CD4-positive, alpha-beta T cell treated with Interleukin-17A for 4 hours (primary cell): ENCODE measurements at regions not wholly inside any gene's neighbourhood (a gene's known extent, or its start where the extent isn't known, plus 50 kb on each side); places are given as distances from the start of the nearest gene placed in this dataset.
"Not testable (repeated sequence)": the region's sequence is repeated elsewhere in the genome, so short reads cannot be mapped to it uniquely, and the experiment has no call there.

Experiments
- DNase-seq: peaks from one replicate; pipeline ENCODE4 v3.0.0-alpha.2; 2020; ENCODE audit warnings: mixed read lengths

- DNase-seq: no peak
Observed at GRCh38 chr14:86852530-86852929, 1140.5 kb downstream of the GALC start.

- no peak for DNase-seq
Observed at GRCh38 chr14:86847140-86847539, 1145.8 kb downstream of the GALC start.

DNA sequence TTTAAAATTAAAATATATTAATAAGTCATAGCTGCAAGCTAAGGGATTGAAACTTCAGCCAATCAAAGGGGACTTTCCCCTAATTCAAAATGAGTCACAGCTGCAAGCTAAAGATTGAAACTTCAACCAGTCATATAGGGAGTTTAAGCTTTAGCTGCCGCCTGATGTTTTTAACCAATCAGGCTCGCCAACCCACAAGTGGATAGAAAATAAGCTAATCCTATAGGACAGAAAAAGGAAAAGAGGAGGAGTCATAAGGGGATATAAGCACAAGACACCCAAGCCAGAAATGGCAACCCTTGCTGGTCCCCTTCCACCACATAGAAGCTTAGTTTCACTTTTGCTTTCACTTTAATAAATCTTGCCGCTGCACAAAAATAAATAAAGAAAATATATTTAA is 1154.6 kb downstream of the GALC start:
- DNase-seq: no peak

- no peak for DNase-seq
Observed at GRCh38 chr14:86826661-86827060, 1166.3 kb downstream of the GALC start.

GRCh38 chr14:86824167-86824566 is 1168.8 kb downstream of the GALC start:
- no peak for DNase-seq

GRCh38 chr14:86823581-86823980 is 1169.4 kb downstream of the GALC start:
- no peak for DNase-seq

- no peak for DNase-seq
Observed at GRCh38 chr14:86815341-86815740, 1177.6 kb downstream of the GALC start.

- no peak for DNase-seq
Observed at GRCh38 chr14:86802726-86803125, 1190.3 kb downstream of the GALC start.

GRCh38 chr14:86799244-86799647 is 1193.7 kb downstream of the GALC start:
- no peak for DNase-seq

GRCh38 chr14:86798330-86798729 is 1194.7 kb downstream of the GALC start:
- DNase-seq: no peak

DNA sequence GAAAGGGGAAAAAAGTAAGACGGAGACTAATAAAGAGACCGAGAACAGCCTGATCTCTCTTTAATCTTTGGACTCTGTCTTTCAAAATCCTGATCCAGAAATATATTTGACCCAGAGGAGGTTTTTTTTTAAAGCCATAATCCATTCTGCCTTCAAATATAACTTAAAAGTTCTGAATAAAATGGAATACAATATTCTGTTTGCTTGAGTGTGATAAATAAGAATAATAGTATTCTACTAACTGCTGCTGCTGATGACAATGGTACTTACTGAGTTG is 1196.0 kb downstream of the GALC start:
- no peak for DNase-seq

GRCh38 chr14:86796221-86797074 is 1196.5 kb downstream of the GALC start:
- no peak for DNase-seq

DNA sequence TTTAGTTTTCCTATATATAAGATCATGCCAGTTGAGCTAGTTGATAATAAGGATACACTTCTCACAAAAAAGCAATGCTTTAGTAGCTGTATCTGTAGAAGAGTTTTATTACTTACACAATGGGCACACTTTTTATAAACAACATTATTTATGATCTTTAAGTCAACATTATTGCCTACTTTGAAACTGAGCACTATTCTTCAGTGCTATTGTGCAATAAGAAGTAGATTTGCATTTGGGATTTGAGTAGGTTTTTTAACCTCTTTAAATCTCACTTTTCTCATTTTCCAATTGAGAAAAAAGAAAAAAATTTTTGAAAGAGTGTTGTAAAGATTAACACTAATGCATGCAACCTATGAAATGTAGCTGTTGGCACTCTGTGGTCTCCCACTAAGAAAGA is 1198.3 kb downstream of the GALC start:
- DNase-seq: no peak

DNA sequence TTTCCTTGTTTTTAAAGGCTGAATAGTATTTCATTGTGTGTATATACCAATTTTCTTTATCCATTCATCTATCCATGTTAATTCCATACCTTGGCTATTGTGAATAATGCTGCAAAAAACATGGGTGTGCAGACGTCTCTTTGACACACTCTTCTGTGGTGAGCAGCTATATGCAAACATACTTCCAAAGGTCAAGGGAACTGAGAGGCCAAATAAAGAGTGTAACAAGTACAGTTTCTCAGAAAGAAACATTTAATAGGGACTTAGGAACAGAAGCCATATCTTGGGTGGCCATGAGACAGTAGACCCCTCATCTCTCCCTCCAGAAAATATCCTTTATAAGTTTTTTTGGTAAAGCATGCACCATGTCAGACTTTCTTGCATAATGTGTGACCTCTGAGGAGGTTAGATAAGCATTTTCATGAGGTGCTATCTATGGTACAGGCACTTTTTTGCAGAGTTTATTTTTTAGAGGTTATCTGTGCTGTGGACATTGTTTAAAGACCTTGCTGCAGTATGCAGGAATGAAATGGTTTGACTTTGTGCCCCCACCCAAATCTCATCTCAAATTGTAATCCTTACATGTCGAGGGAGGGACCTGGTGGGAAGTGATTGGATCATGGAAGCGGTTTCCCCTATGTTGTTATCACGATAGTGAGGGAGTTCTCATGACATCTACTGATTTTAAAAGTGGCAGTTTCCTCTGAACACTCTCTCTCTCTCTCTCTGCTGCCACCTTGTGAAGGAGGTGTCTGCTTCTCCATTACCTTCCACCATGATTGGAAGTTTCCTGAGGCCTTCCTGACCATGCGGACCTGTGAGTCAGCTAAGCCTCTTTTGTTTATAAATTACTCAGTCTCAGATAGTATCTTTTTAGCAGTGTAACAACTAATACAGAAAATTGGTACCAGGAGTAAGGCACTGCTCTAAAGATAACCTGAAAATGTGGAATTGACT is 1202.3 kb downstream of the GALC start:
- DNase-seq: no peak

- DNase-seq: no peak
Observed at GRCh38 chr14:86788224-86788623, 1204.8 kb downstream of the GALC start.

GRCh38 chr14:86787717-86788116 is 1205.3 kb downstream of the GALC start:
- no peak for DNase-seq

DNA sequence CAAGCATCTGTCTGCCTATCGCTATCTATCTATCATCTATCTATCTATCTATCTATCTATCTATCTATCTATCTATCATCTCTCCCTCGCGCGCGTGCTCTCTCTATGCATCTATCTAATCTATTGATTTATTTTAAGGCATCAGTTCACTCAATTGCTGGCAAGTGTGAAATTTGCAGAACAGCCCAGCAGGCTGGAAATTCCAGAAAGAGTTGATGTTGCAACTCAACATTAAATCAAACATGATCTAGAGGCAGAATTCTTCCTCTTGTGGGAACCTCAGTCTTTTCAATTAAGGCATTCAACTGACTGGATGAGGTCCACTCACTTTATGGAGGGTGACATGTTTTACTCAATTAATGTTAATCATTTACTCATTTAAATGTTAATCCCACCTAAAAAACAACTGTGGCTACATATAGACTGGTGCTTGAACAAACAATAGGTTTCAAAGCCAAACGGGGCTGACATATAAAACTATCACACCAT is 1210.8 kb downstream of the GALC start:
- no peak for DNase-seq

- DNase-seq: no peak
Observed at GRCh38 chr14:86780876-86781510, 1212.0 kb downstream of the GALC start.

DNA sequence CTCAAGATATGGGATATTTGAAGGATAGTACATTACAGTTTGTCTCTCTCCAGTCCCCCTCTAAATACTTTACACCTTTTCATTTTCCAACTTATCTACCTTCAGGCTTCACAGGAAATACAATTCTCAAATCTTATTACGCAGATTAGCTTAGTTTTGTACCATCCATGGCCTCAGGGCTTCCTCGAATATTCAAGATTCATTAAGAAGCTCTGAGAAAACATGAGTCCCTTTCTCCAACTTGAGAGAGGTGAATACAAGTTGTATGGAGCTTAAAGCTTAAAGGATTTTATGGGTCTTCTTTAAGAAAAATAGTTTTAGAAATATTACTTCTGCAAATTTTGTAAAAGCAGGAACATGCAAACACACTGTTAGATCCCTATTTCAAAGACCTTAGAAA is 1212.5 kb downstream of the GALC start:
- no peak for DNase-seq

DNA sequence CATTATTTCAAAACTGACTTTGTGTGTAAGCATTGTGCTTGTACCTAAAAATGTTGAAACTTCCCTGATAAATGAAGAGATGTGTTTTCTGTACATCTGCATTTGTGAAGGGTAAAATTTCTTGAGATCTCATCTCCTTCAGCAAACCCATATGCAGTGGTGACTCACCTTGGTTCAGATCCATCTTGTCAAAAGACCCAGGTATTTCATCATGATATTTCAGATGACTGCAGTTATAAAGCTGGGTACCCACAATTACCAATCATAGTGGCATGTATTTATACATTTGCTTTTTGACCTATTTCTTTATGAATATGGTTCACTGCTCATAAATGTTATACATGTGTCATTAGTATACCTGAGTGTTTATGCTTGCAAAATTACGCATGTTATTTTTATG is 1213.6 kb downstream of the GALC start:
- DNase-seq: no peak

- no peak for DNase-seq
Observed at GRCh38 chr14:86777963-86778602, 1214.9 kb downstream of the GALC start.

GRCh38 chr14:86775896-86776295 is 1217.1 kb downstream of the GALC start:
- not testable (repeated sequence) for DNase-seq

DNA sequence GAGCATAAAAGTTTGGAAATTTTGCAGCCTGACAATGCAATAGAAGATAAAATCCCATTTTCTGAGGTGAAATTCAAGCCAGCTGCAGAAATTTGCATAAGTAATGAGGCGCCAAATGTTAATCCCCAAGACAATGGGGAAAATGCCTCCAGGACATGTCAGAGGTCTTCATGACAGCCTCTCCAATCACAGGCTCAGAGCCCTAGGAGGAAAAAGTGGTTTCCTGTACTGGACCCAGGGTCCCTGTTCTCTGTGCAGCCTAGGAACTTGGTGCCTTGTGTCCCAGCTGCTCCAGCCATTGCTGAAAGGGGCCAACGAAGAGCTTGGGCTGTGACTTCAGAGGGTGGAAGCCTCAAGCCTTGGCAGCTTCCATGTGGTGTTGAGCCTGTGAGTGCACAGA is 1218.1 kb downstream of the GALC start:
- DNase-seq: no peak
